Astrocyte (in vitro differentiated cells and primary cell): ENCODE measurements at regions not wholly inside any gene's neighbourhood (a gene's known extent, or its start where the extent isn't known, plus 50 kb on each side); places are given as distances from the start of the nearest gene placed in this dataset.

Source experiments
- CTCF ChIP-seq: IDR thresholded peaks from 2 replicates; pipeline ENCODE4 v1.5.1; 2011; ENCODE audit warnings: low read depth, mild to moderate bottlenecking, inconsistent platforms, low read length, moderate library complexity; ENCODE audit not compliant: insufficient read depth
- EZH2 ChIP-seq: IDR thresholded peaks from 2 replicates; pipeline ENCODE4 v1.6.1; 2012; ENCODE audit warnings: mild to moderate bottlenecking, low read length, inconsistent platforms; ENCODE audit not compliant: insufficient read depth

GRCh38 chr18:3384664-3385563 is 65.1 kb upstream of the TGIF1 start:
- TF ChIP-seq EZH2 (no peak), CTCF (no peak)
